ENCODE measurements at regions not wholly inside any gene's neighbourhood (a gene's known extent, or its start where the extent isn't known, plus 50 kb on each side); places are given as distances from the start of the nearest gene placed in this dataset.
"Not testable (repeated sequence)": the region's sequence is repeated elsewhere in the genome, so short reads cannot be mapped to it uniquely, and the experiment has no call there.

GRCh38 chr15:87669846-87670245 is 586.7 kb downstream of the NTRK3 start (continued):
- TF ChIP-seq OVOL3 (tag by site-specific recombination; IDR thresholded peaks at IDR 0.05) (no peak), ZNF24 (tag by site-specific recombination; IDR thresholded peaks at IDR 0.05) (no peak), ZNF654 (tag by site-specific recombination; IDR thresholded peaks at IDR 0.05; ENCODE audit: low read depth) (no peak), ZNF660 (tag by site-specific recombination; IDR thresholded peaks at IDR 0.05) (no peak), HOXC10 (CRISPR knock-in tag; IDR thresholded peaks at IDR 0.05) (no peak), ZNF426 (tag by site-specific recombination; IDR thresholded peaks at IDR 0.05) (no peak), ZNF214 (tag by site-specific recombination; IDR thresholded peaks at IDR 0.05; ENCODE audit: borderline replicate concordance) (no peak), ZNF146 (tag by site-specific recombination; IDR thresholded peaks at IDR 0.05) (no peak), GLI4 (tag by site-specific recombination; IDR thresholded peaks at IDR 0.05) (no peak), ZSCAN16 (tag by site-specific recombination; IDR thresholded peaks at IDR 0.05) (no peak), ZNF202 (tag by site-specific recombination; IDR thresholded peaks at IDR 0.05; ENCODE audit: borderline replicate concordance) (no peak), ZNF292 (tag by site-specific recombination; IDR thresholded peaks at IDR 0.05; ENCODE audit: borderline replicate concordance, low read depth) (no peak), ZFHX2 (tag by site-specific recombination; conservative IDR thresholded peaks at IDR 0.05) (no peak)

GRCh38 chr15:87668768-87669564 is 587.6 kb downstream of the NTRK3 start:
- H3K36me3 ChIP-seq (ENCODE audit: control insufficient read depth in 2 of 2, insufficient read depth in 1 of 2, low read length in 2 of 2); POLR2A ChIA-PET; H3K27ac ChIP-seq (ENCODE audit: extremely low read depth, low read depth, low read length); H3K4me3 ChIP-seq (ENCODE audit: low read depth, low read length); H3K4me1 ChIP-seq (ENCODE audit: control insufficient read depth, insufficient read depth, low read length); H3K9me3 ChIP-seq (ENCODE audit: control insufficient read depth, insufficient read depth, low read depth, low read length): not testable (repeated sequence)
- CTCF ChIA-PET = interaction anchor here (0.7 kb wide), 1 partner anchor 16 kb away, joined by 3 read pairs; no protein-coding TSS in a partner anchor

- TF ChIP-seq SETDB1 (IDR thresholded peaks at IDR 0.05; ENCODE audit: insufficient read length, low read length) (peak; percentile 95), ZNF768 (tag by site-specific recombination; IDR thresholded peaks at IDR 0.05) (no peak)
- H3K36me3 ChIP-seq (ENCODE audit: control insufficient read depth in 2 of 2, insufficient read depth in 1 of 2, low read length in 2 of 2) = no peaks in the 10 kb centered on the region
- POLR2A ChIA-PET = no interaction called here
- no peaks in the 10 kb centered on the region for H3K9me3 ChIP-seq (ENCODE audit: control insufficient read depth, insufficient read depth, low read depth, low read length)
- no peak overlapping the region for H3K27ac ChIP-seq (ENCODE audit: extremely low read depth, low read depth, low read length)
- CTCF ChIA-PET = no interaction called here
- H3K4me1 ChIP-seq (ENCODE audit: control insufficient read depth, insufficient read depth, low read length) = no peaks in the 10 kb centered on the region
- no peak overlapping the region for H3K4me3 ChIP-seq (ENCODE audit: low read depth, low read length)
These were observed 588.9 kb downstream of the NTRK3 start for GRCh38 chr15:87667643-87668042.

- H3K27ac ChIP-seq (ENCODE audit: extremely low read depth, low read depth, low read length) = no peak overlapping the region
- CTCF ChIA-PET = interaction anchor here (0.7 to 1.3 kb wide), 2 partner anchors 9 to 298 kb away, joined by 3 to 4 read pairs; no protein-coding TSS in a partner anchor
- POLR2A ChIA-PET = no interaction called here
- no peaks in the 10 kb centered on the region for H3K9me3 ChIP-seq (ENCODE audit: control insufficient read depth, insufficient read depth, low read depth, low read length)
- no peaks in the 10 kb centered on the region for H3K36me3 ChIP-seq (ENCODE audit: control insufficient read depth in 2 of 2, insufficient read depth in 1 of 2, low read length in 2 of 2)
- TF ChIP-seq KLF9 (tag by site-specific recombination; IDR thresholded peaks at IDR 0.05; ENCODE audit: low read depth) (no peak), ZNF843 (tag by site-specific recombination; IDR thresholded peaks at IDR 0.05) (no peak), ZNF747 (tag by site-specific recombination; IDR thresholded peaks at IDR 0.05) (no peak), KLF7 (tag by site-specific recombination; IDR thresholded peaks at IDR 0.05; ENCODE audit: borderline replicate concordance) (no peak)
- H3K4me3 ChIP-seq (ENCODE audit: low read depth, low read length) = no peak overlapping the region
- H3K4me1 ChIP-seq (ENCODE audit: control insufficient read depth, insufficient read depth, low read length) = no peaks in the 10 kb centered on the region
These were observed 594.0 kb downstream of the NTRK3 start for GRCh38 chr15:87662575-87662974.
